SK-N-SH treated with all-trans-retinoic acid at 6 μM for 48 hours (cell line): ENCODE measurements at regions not wholly inside any gene's neighbourhood (a gene's known extent, or its start where the extent isn't known, plus 50 kb on each side); places are given as distances from the start of the nearest gene placed in this dataset.
"Not testable (repeated sequence)": the region's sequence is repeated elsewhere in the genome, so short reads cannot be mapped to it uniquely, and the experiment has no call there.

Experiments
- CSRNP3 ChIP-seq: fragments of 250-450 bp; sonication (Bioruptor Pico); IDR thresholded peaks from 2 replicates; pipeline ENCODE4 v1.5.1; 2021; ENCODE audit warnings: mild to moderate bottlenecking, moderate library complexity
- GLIS3 ChIP-seq: fragments of 250-450 bp; sonication (Bioruptor Pico); IDR thresholded peaks from 2 replicates; pipeline ENCODE4 v1.5.0; 2020; ENCODE audit warnings: mild to moderate bottlenecking, moderate library complexity
- OSR1 ChIP-seq: fragments of 250-450 bp; sonication (Bioruptor Pico); IDR thresholded peaks from 2 replicates; pipeline ENCODE4 v1.8.0; 2022; ENCODE audit warnings: moderate library complexity, mild to moderate bottlenecking, inconsistent platforms
- PATZ1 ChIP-seq: fragments of 250-450 bp; sonication (Bioruptor Pico); IDR thresholded peaks from 2 replicates; pipeline ENCODE4 v1.8.0; 2020; ENCODE audit warnings: mild to moderate bottlenecking, moderate library complexity, borderline replicate concordance
- TOX ChIP-seq: fragments of 250-450 bp; sonication (Bioruptor Pico); IDR thresholded peaks from 2 replicates; pipeline ENCODE4 v1.8.0; 2021; ENCODE audit warnings: mild to moderate bottlenecking, moderate library complexity, borderline replicate concordance
- ZFP30 ChIP-seq: fragments of 450-650 bp; formaldehyde crosslinking; IDR thresholded peaks from 2 replicates; pipeline ENCODE4 v1.5.0; 2022; ENCODE audit warnings: mild to moderate bottlenecking, moderate library complexity
- ZNF565 ChIP-seq: fragments of 450-650 bp; formaldehyde crosslinking; conservative IDR thresholded peaks from 2 replicates; pipeline ENCODE4 v1.5.0; 2020; ENCODE audit warnings: low read depth, mild to moderate bottlenecking, moderate library complexity
- ZNF70 ChIP-seq: fragments of 450-650 bp; formaldehyde crosslinking; IDR thresholded peaks from 2 replicates; pipeline ENCODE4 v1.5.0; 2020; ENCODE audit warnings: mild to moderate bottlenecking, moderate library complexity
- ZNF8 ChIP-seq: fragments of 450-650 bp; formaldehyde crosslinking; IDR thresholded peaks from 2 replicates; pipeline ENCODE4 v1.5.0; 2020; ENCODE audit warnings: mild to moderate bottlenecking, moderate library complexity

- TF ChIP-seq GLIS3 (CRISPR knock-in tag); PATZ1 (CRISPR knock-in tag); OSR1; ZFP30 (CRISPR knock-in tag); ZNF565 (CRISPR knock-in tag); CSRNP3 (CRISPR knock-in tag); TOX (CRISPR knock-in tag); ZNF8 (CRISPR knock-in tag); ZNF70 (CRISPR knock-in tag): not testable (repeated sequence)
These were observed 249.3 kb downstream of the USP46 start for GRCh38 chr4:52409766-52410165.
